Right atrium auricular region (tissue), 2 donors: ENCODE measurements at regions not wholly inside any gene's neighbourhood (a gene's known extent, or its start where the extent isn't known, plus 50 kb on each side); places are given as distances from the start of the nearest gene placed in this dataset.

ENCODE experiments used
- DNase-seq: peaks from one replicate; pipeline ENCODE4 v3.0.0-alpha.2; 2019; ENCODE audit warnings: low spot score
- H3K27ac ChIP-seq, 2 donors: fragments of 200-600 bp; sonication (generic); 1 replicate in 1 of 2; 2 replicates in 1 of 2; pipeline ENCODE4 v1.5.1; 2016 to 2019
- H3K27me3 ChIP-seq, 2 donors: fragments of 200-600 bp; sonication (generic); one replicate each; pipeline versions ENCODE4 v1.5.1 to v1.6.0; 2017 to 2019
- H3K36me3 ChIP-seq: fragments of 200-600 bp; sonication (generic); one replicate; pipeline ENCODE4 v1.5.1; 2016
- H3K4me1 ChIP-seq, 2 donors: fragments of 200-600 bp; sonication (generic); one replicate each; pipeline versions ENCODE4 v1.5.1 to v1.6.0; 2017 to 2019
- H3K4me3 ChIP-seq, 2 donors: fragments of 200-600 bp; sonication (generic); 1 replicate in 1 of 2; 2 replicates in 1 of 2; pipeline ENCODE4 v1.5.1; 2017 to 2019; ENCODE audit warnings: mild to moderate bottlenecking in 1 of 2, moderate library complexity in 1 of 2
- H3K9me3 ChIP-seq, 2 donors: fragments of 200-600 bp; sonication (generic); one replicate each; pipeline ENCODE4 v1.5.1; 2019
- CTCF ChIP-seq, 2 donors: fragments of 200-600 bp; sonication (generic); IDR thresholded peaks; one replicate each; pipeline ENCODE4 v1.5.1; 2019; ENCODE audit warnings: antibody characterized with exemption in 2 of 2

- Histone ChIP-seq H3K27ac (no peak overlapping the region), H3K36me3 (no peaks in the 10 kb centered on the region), H3K4me3 (no peak overlapping the region), H3K27me3 (no peaks in the 10 kb centered on the region), H3K9me3 (no peaks in the 10 kb centered on the region), H3K4me1 (no peaks in the 10 kb centered on the region)
- TF ChIP-seq CTCF (IDR thresholded peaks at IDR 0.05), result no peak
- no peak for DNase-seq
Observed at GRCh38 chr21:35414507-35415139, 365.5 kb upstream of the RUNX1 start.

- no peak for DNase-seq
- TF ChIP-seq CTCF (IDR thresholded peaks at IDR 0.05), result no peak
- Histone ChIP-seq H3K27ac (no peak overlapping the region), H3K9me3 (no peaks in the 10 kb centered on the region), H3K4me1 (no peaks in the 10 kb centered on the region), H3K4me3 (no peak overlapping the region), H3K27me3 (no peaks in the 10 kb centered on the region), H3K36me3 (no peaks in the 10 kb centered on the region)
Observed at GRCh38 chr21:35414056-35414455, 365.0 kb upstream of the RUNX1 start.

GRCh38 chr21:35412231-35412630, 363.1 kb upstream of the RUNX1 start:
- Histone ChIP-seq H3K4me1 (no peaks in the 10 kb centered on the region), H3K36me3 (no peaks in the 10 kb centered on the region), H3K9me3 (no peaks in the 10 kb centered on the region), H3K4me3 (no peak overlapping the region), H3K27me3 (no peaks in the 10 kb centered on the region), H3K27ac (no peak overlapping the region)
- DNase-seq, result no peak
- no peak for TF ChIP-seq CTCF (IDR thresholded peaks at IDR 0.05)

- DNase-seq, result no peak
- no peaks in the 10 kb centered on the region for H3K4me1 ChIP-seq
- no peak overlapping the region for H3K27ac ChIP-seq
- no peaks in the 10 kb centered on the region for H3K36me3 ChIP-seq
- no peaks in the 10 kb centered on the region for H3K27me3 ChIP-seq
- H3K4me3 ChIP-seq, result no peak overlapping the region
- TF ChIP-seq CTCF (IDR thresholded peaks at IDR 0.05), result no peak
- no peaks in the 10 kb centered on the region for H3K9me3 ChIP-seq
Observed at GRCh38 chr21:35411434-35411833, 362.3 kb upstream of the RUNX1 start.

- no peak for DNase-seq
- no peaks in the 10 kb centered on the region for H3K9me3 ChIP-seq
- no peaks in the 10 kb centered on the region for H3K27me3 ChIP-seq
- TF ChIP-seq CTCF (IDR thresholded peaks at IDR 0.05), result no peak
- H3K36me3 ChIP-seq, result no peaks in the 10 kb centered on the region
- H3K4me1 ChIP-seq, result no peaks in the 10 kb centered on the region
- no peak overlapping the region for H3K4me3 ChIP-seq
- H3K27ac ChIP-seq, result no peak overlapping the region
Observed at GRCh38 chr21:35410656-35411055, 361.6 kb upstream of the RUNX1 start.

GRCh38 chr21:35410123-35410522, 361.0 kb upstream of the RUNX1 start:
- DNase-seq, result no peak
- Histone ChIP-seq H3K4me1 (no peaks in the 10 kb centered on the region), H3K36me3 (no peaks in the 10 kb centered on the region), H3K27me3 (no peaks in the 10 kb centered on the region), H3K27ac (no peak overlapping the region), H3K9me3 (no peaks in the 10 kb centered on the region), H3K4me3 (no peak overlapping the region)
- TF ChIP-seq CTCF (IDR thresholded peaks at IDR 0.05), result no peak
